Thyroid gland (tissue), 4 donors: ENCODE measurements at regions not wholly inside any gene's neighbourhood (a gene's known extent, or its start where the extent isn't known, plus 50 kb on each side); places are given as distances from the start of the nearest gene placed in this dataset.
"Not testable (repeated sequence)": the region's sequence is repeated elsewhere in the genome, so short reads cannot be mapped to it uniquely, and the experiment has no call there.

Experiments used
- DNase-seq, 2 donors: peaks; one replicate each; pipeline ENCODE4 v3.0.0-alpha.2; 2019
- H3K27ac ChIP-seq, 3 donors: fragments of 200-600 bp; sonication (generic); 1 replicate in 2 of 3; 2 replicates in 1 of 3; pipeline ENCODE4 v1.5.1; 2016 to 2019; ENCODE audit warnings: mild to moderate bottlenecking in 1 of 3, moderate library complexity in 1 of 3
- H3K27me3 ChIP-seq: fragments of 200-600 bp; sonication (generic); one replicate; pipeline ENCODE4 v1.5.1; 2019
- H3K36me3 ChIP-seq, 2 donors: fragments of 200-600 bp; sonication (generic); one replicate each; pipeline ENCODE4 v1.5.1; 2016 to 2019
- H3K4me1 ChIP-seq, 2 donors: fragments of 200-600 bp; sonication (generic); one replicate each; pipeline ENCODE4 v1.5.1; 2017 to 2019
- H3K4me3 ChIP-seq, 3 donors: fragments of 200-600 bp; sonication (generic); replicated peaks in 1 of 3; 1 replicate in 2 of 3; 2 replicates in 1 of 3; pipeline ENCODE4 v1.5.1; 2016; ENCODE audit warnings: mild to moderate bottlenecking in 1 of 3
- H3K9me3 ChIP-seq: fragments of 200-600 bp; sonication (generic); one replicate; pipeline ENCODE4 v1.5.1; 2017
- CTCF ChIP-seq, 6 experiments: fragments of 200-600 bp in 3 of 6; fragments of 450-650 bp in 3 of 6; sonication (generic) in 3 of 6; IDR thresholded peaks; one replicate each; pipeline ENCODE4 v1.5.1; 2016 to 2019; ENCODE audit warnings: antibody characterized with exemption in 6 of 6, mild to moderate bottlenecking in 2 of 6, inconsistent platforms in 1 of 6, moderate library complexity in 1 of 6
- POLR2A ChIP-seq, 2 donors: fragments of 450-650 bp; IDR thresholded peaks; one replicate each; pipeline ENCODE4 v1.6.1; 2017; ENCODE audit warnings: antibody characterized with exemption in 2 of 2, mild to moderate bottlenecking in 2 of 2, moderate library complexity in 1 of 2
- WGBS, 2 donors: methylation state at CpG; one replicate each; pipeline ENCODE4 v1.1.5; 2017; 5-methylcytosine and 5-hydroxymethylcytosine counted together
- intact Hi-C: fragments of 100-400 bp; cut with DNase I; formaldehyde crosslinking; loops from one replicate; pipeline ENCODE4 v1.15.1; 2023

GRCh38 chr12:45522227-45522626 is 207.3 kb upstream of the ARID2 start:
- intact Hi-C loops: no loop called here
- Histone ChIP-seq H3K9me3 (no peaks in the 10 kb centered on the region), H3K27ac (no peak overlapping the region), H3K4me3 (no peak overlapping the region), H3K27me3 (no peaks in the 10 kb centered on the region), H3K4me1 (no peaks in the 10 kb centered on the region), H3K36me3 (no peaks in the 10 kb centered on the region)
- TF ChIP-seq POLR2A (IDR thresholded peaks at IDR 0.05) (no peak), CTCF (IDR thresholded peaks at IDR 0.05) (no peak)
- DNase-seq: no peak
- 88 to 91% methylated on average over 3 of the region's 3 CpGs for WGBS, 2 donors

GRCh38 chr12:45526823-45527222 is 202.7 kb upstream of the ARID2 start:
- intact Hi-C loops, H3K36me3 ChIP-seq, H3K27ac ChIP-seq, H3K27me3 ChIP-seq, H3K4me3 ChIP-seq, DNase-seq, H3K4me1 ChIP-seq, H3K9me3 ChIP-seq: not testable (repeated sequence)
- WGBS, 2 donors: 46 to 55% methylated on average over 1 of the region's 1 CpG

GRCh38 chr12:45532113-45532512 is 197.4 kb upstream of the ARID2 start:
- Histone ChIP-seq H3K27me3 (no peaks in the 10 kb centered on the region), H3K9me3 (no peaks in the 10 kb centered on the region), H3K4me1 (no peaks in the 10 kb centered on the region), H3K36me3 (no peaks in the 10 kb centered on the region), H3K27ac (no peak overlapping the region), H3K4me3 (no peak overlapping the region)
- intact Hi-C loops: no loop called here
- no peak for DNase-seq
- 42 to 60% methylated on average over 4 of the region's 4 CpGs for WGBS, 2 donors
- TF ChIP-seq CTCF (IDR thresholded peaks at IDR 0.05): no peak
- no peak for TF ChIP-seq POLR2A (IDR thresholded peaks at IDR 0.05)

- DNase-seq: no peak
- no peaks in the 10 kb centered on the region for H3K4me1 ChIP-seq
- H3K9me3 ChIP-seq: no peaks in the 10 kb centered on the region
- no peaks in the 10 kb centered on the region for H3K36me3 ChIP-seq
- no peaks in the 10 kb centered on the region for H3K27me3 ChIP-seq
- intact Hi-C loops: no loop called here
- TF ChIP-seq POLR2A (IDR thresholded peaks at IDR 0.05) (no peak), CTCF (IDR thresholded peaks at IDR 0.05) (no peak)
- H3K27ac ChIP-seq: no peak overlapping the region
- no peak overlapping the region for H3K4me3 ChIP-seq
Measured at GRCh38 chr12:45535610-45536180, 193.8 kb upstream of the ARID2 start.

- H3K36me3 ChIP-seq: no peaks in the 10 kb centered on the region
- 75 to 84% methylated on average over 1 of the region's 1 CpG for WGBS, 2 donors
- no peak overlapping the region for H3K27ac ChIP-seq
- DNase-seq: no peak
- no peaks in the 10 kb centered on the region for H3K4me1 ChIP-seq
- no peaks in the 10 kb centered on the region for H3K27me3 ChIP-seq
- no peak overlapping the region for H3K4me3 ChIP-seq
- no peaks in the 10 kb centered on the region for H3K9me3 ChIP-seq
- intact Hi-C loops: no loop called here
- TF ChIP-seq POLR2A (IDR thresholded peaks at IDR 0.05) (no peak), CTCF (IDR thresholded peaks at IDR 0.05) (no peak)
Measured at GRCh38 chr12:45536284-45536683, 193.2 kb upstream of the ARID2 start.
